DMS 273 (cell line): ENCODE measurements at regions not wholly inside any gene's neighbourhood (a gene's known extent, or its start where the extent isn't known, plus 50 kb on each side); places are given as distances from the start of the nearest gene placed in this dataset.

Source experiments
- DNase-seq: peaks from one replicate; lab custom pipeline; 2025; ENCODE audit not compliant: unreplicated experiment; lab: John Stamatoyannopoulos, UW

- no peak for DNase-seq
These were observed 67.5 kb upstream of the MDFIC start for GRCh38 chr7:114854369-114854768.

GRCh38 chr7:114856625-114857024 lies 65.3 kb upstream of the MDFIC start:
- DNase-seq, result no peak

GRCh38 chr7:114857605-114858004 lies 64.3 kb upstream of the MDFIC start:
- no peak for DNase-seq

GRCh38 chr7:114859477-114859876 lies 62.4 kb upstream of the MDFIC start:
- no peak for DNase-seq

- no peak for DNase-seq
These were observed 61.7 kb upstream of the MDFIC start for GRCh38 chr7:114860206-114860605.

GRCh38 chr7:114862406-114862805 lies 59.5 kb upstream of the MDFIC start:
- DNase-seq, result no peak

- DNase-seq, result peak; percentile 15
These were observed 57.6 kb upstream of the MDFIC start for GRCh38 chr7:114864278-114864677.

- DNase-seq, result peak; percentile 75
These were observed 56.3 kb upstream of the MDFIC start for GRCh38 chr7:114865564-114865963.
